Breast epithelium (tissue), 4 donors: ENCODE measurements at regions not wholly inside any gene's neighbourhood (a gene's known extent, or its start where the extent isn't known, plus 50 kb on each side); places are given as distances from the start of the nearest gene placed in this dataset.

ENCODE experiments used
- DNase-seq, 2 donors: peaks; one replicate each; pipeline ENCODE4 v3.0.0-alpha.2; 2019; ENCODE audit warnings: low spot score in 2 of 2
- H3K27ac ChIP-seq, 2 donors: fragments of 200-600 bp; sonication (generic) in 1 of 2; one replicate each; pipeline ENCODE4 v1.5.1; 2016 to 2019; ENCODE audit warnings: mild to moderate bottlenecking in 1 of 2
- H3K27me3 ChIP-seq, 2 donors: fragments of 200-600 bp; sonication (generic) in 1 of 2; one replicate each; pipeline versions ENCODE4 v1.5.1 to v1.6.0; 2017 to 2019; ENCODE audit warnings: control low read depth in 1 of 2, mild to moderate bottlenecking in 1 of 2
- H3K36me3 ChIP-seq: fragments of 200-600 bp; one replicate; pipeline ENCODE4 v1.5.1; 2019
- H3K4me1 ChIP-seq, 2 donors: fragments of 200-600 bp; sonication (generic); one replicate each; pipeline ENCODE4 v1.5.1; 2016 to 2019; ENCODE audit warnings: control low read depth in 1 of 2
- H3K4me3 ChIP-seq, 3 donors: fragments of 200-600 bp; sonication (generic); 1 replicate in 2 of 3; 2 replicates in 1 of 3; pipeline ENCODE4 v1.5.1; 2016 to 2019; ENCODE audit warnings: mild to moderate bottlenecking in 3 of 3, moderate library complexity in 2 of 3
- H3K9me3 ChIP-seq, 2 donors: fragments of 200-600 bp; sonication (generic) in 1 of 2; one replicate each; pipeline ENCODE4 v1.5.1; 2016 to 2019; ENCODE audit warnings: control low read depth in 1 of 2
- POLR2A ChIP-seq: fragments of 450-650 bp; IDR thresholded peaks from one replicate; pipeline ENCODE4 v1.6.1; 2016; ENCODE audit warnings: antibody characterized with exemption, mild to moderate bottlenecking, moderate library complexity
- POLR2AphosphoS5 ChIP-seq, 3 donors: sonication (generic); formaldehyde crosslinking; IDR thresholded peaks; one replicate each; pipeline ENCODE4 v1.6.1; 2017; ENCODE audit warnings: antibody characterized with exemption in 3 of 3
- intact Hi-C: fragments of 100-400 bp; cut with DNase I; formaldehyde crosslinking; loops from one replicate; pipeline ENCODE4 v1.15.1; 2023; ENCODE audit warnings: low total_unique reads
- TF ChIP-seq, protein P1 (sequence below), 3 donors: fragments of 450-650 bp; IDR thresholded peaks; one replicate each; pipeline ENCODE4 v1.5.1; 2016 to 2017; ENCODE audit warnings: antibody characterized with exemption in 3 of 3, mild to moderate bottlenecking in 3 of 3, moderate library complexity in 3 of 3

DNA sequence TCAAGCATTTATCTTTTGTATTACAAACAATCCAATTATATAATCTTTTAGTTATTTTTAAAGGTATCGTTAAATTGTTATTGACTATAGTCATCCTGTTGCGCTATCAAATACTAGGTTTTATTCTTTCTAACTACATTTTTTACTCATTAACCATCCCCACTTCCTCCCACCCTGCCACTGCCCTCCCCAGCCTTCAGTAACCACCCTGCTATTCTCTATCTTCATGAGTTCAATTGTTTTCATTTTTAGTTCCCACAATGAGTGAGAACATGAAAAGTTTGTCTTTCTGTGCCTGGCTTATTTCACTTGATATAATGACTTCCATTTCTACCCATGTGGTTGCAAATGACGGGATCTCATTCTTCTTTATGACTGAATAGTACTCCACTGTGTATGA lies 94.1 kb upstream of the MYOCD start:
- Histone ChIP-seq H3K27ac (no peak overlapping the region), H3K9me3 (no peaks in the 10 kb centered on the region), H3K4me3 (no peak overlapping the region), H3K36me3 (no peaks in the 10 kb centered on the region), H3K4me1 (no peaks in the 10 kb centered on the region), H3K27me3 (peaks cover 0 to 12% of the 10 kb centered on the region in 2 donors)
- TF ChIP-seq POLR2A (no peak), POLR2AphosphoS5 (IDR thresholded peaks at IDR 0.05) (no peak)
- TF ChIP-seq, protein P1, sequence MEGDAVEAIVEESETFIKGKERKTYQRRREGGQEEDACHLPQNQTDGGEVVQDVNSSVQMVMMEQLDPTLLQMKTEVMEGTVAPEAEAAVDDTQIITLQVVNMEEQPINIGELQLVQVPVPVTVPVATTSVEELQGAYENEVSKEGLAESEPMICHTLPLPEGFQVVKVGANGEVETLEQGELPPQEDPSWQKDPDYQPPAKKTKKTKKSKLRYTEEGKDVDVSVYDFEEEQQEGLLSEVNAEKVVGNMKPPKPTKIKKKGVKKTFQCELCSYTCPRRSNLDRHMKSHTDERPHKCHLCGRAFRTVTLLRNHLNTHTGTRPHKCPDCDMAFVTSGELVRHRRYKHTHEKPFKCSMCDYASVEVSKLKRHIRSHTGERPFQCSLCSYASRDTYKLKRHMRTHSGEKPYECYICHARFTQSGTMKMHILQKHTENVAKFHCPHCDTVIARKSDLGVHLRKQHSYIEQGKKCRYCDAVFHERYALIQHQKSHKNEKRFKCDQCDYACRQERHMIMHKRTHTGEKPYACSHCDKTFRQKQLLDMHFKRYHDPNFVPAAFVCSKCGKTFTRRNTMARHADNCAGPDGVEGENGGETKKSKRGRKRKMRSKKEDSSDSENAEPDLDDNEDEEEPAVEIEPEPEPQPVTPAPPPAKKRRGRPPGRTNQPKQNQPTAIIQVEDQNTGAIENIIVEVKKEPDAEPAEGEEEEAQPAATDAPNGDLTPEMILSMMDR (IDR thresholded peaks at IDR 0.05): no peak
- no peak for DNase-seq
- intact Hi-C loops: no loop called here

DNA sequence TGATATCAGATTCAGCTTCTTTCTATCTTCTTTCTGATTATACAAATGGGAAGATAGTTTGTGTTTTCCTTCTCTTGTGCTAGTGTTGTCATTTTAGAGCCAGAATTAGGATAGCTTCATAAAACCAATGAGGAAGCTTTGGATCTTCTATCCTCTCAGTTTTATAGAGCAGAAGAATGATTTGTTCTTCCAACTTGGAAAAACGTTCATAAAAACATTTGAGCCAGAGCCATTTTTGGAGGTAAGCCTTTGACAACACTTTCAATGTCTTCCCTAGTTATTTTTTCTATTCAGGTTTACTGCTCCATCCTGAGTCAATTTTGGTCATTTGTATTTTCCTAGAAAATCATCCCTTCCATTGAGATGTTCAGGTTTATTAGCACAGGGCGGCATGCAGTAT lies 91.2 kb upstream of the MYOCD start:
- intact Hi-C loops: no loop called here
- Histone ChIP-seq H3K9me3 (no peaks in the 10 kb centered on the region), H3K4me1 (no peaks in the 10 kb centered on the region), H3K27ac (no peak overlapping the region), H3K36me3 (no peaks in the 10 kb centered on the region), H3K27me3 (no peaks in the 10 kb centered on the region), H3K4me3 (no peak overlapping the region)
- no peak for TF ChIP-seq POLR2A
- TF ChIP-seq POLR2AphosphoS5 (IDR thresholded peaks at IDR 0.05): no peak
- TF ChIP-seq, protein P1 (IDR thresholded peaks at IDR 0.05): no peak
- DNase-seq: no peak

DNA sequence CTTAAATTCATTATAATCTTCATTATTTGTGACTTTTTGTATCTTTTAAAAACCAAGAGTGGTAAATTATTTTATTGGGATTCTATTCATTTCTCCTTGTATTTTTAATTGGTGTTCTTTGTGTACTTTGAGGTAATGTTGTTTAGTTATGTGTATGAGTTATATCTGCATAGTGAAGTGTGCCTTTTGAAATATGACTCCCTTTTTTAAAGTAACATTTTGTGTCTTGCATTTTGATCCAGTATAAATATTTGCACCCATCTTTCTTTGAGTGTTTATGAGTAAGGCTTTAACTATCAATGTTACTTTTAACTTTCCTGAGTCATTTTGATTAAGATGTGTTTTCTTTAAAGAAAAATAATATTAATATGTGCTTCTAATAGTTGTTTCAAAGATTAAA lies 90.0 kb upstream of the MYOCD start:
- no peak for DNase-seq
- Histone ChIP-seq H3K27ac (no peak overlapping the region), H3K27me3 (no peaks in the 10 kb centered on the region), H3K4me3 (no peak overlapping the region), H3K4me1 (no peaks in the 10 kb centered on the region), H3K9me3 (no peaks in the 10 kb centered on the region), H3K36me3 (no peaks in the 10 kb centered on the region)
- intact Hi-C loops: no loop called here
- TF ChIP-seq, protein P1 (IDR thresholded peaks at IDR 0.05): no peak
- TF ChIP-seq POLR2AphosphoS5 (IDR thresholded peaks at IDR 0.05) (no peak), POLR2A (no peak)

DNA sequence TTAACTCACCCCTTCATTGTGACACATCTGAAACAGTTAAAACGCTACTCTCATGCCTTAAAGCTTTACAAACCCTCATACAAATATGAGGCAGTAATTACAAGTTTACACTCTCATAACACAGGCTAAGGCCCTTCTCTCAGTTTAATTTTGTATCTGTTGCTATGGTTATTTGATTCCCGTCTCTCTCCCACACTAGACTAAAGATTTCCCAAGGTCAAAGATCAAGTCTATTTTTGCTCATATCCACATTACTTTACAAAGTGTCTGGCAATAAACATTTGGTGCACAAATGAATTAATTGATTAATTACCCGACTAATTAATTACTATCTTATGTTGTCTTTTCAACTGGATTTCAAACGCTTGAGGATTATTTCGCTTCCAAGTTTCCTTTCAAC lies 86.4 kb upstream of the MYOCD start:
- TF ChIP-seq POLR2AphosphoS5 (IDR thresholded peaks at IDR 0.05) (no peak), POLR2A (no peak)
- TF ChIP-seq, protein P1 (IDR thresholded peaks at IDR 0.05): no peak
- Histone ChIP-seq H3K36me3 (no peaks in the 10 kb centered on the region), H3K4me3 (no peak overlapping the region), H3K9me3 (peaks cover 0 to 8% of the 10 kb centered on the region in 2 donors), H3K27ac (no peak overlapping the region), H3K4me1 (no peaks in the 10 kb centered on the region), H3K27me3 (no peaks in the 10 kb centered on the region)
- intact Hi-C loops: no loop called here
- DNase-seq: no peak

DNA sequence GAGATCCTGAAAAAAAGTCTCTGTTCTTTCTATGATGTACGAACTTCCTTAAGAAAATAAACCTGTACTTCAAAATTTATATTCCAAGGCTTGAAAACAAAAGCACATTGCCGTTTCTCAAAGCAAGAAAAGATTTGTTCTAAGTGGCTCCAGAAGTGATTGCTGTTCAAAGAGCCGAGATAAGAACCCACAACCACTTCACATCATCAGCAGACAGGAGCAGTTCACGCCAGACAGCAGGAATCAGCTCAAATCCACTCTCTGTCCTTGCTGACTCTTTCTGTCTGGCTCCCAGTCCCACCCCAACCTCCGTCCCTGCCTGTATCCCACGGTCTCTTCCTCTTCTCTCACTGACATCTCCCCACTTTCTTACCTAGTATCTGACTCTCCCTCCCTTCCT lies 85.0 kb upstream of the MYOCD start:
- no peaks in the 10 kb centered on the region for H3K36me3 ChIP-seq
- TF ChIP-seq POLR2A (no peak), POLR2AphosphoS5 (IDR thresholded peaks at IDR 0.05) (no peak)
- TF ChIP-seq, protein P1 (IDR thresholded peaks at IDR 0.05): no peak
- no peak for DNase-seq

More for the DNA sequence above, 85.0 kb upstream of the MYOCD start:
- Histone ChIP-seq H3K4me1 (no peaks in the 10 kb centered on the region), H3K9me3 (peaks cover 0 to 8% of the 10 kb centered on the region in 2 donors), H3K27me3 (no peaks in the 10 kb centered on the region), H3K27ac (no peak overlapping the region), H3K4me3 (no peak overlapping the region)
- intact Hi-C loops: no loop called here
